Muscle layer of duodenum (tissue), 2 donors: ENCODE measurements at regions not wholly inside any gene's neighbourhood (a gene's known extent, or its start where the extent isn't known, plus 50 kb on each side); places are given as distances from the start of the nearest gene placed in this dataset.

ENCODE experiments used
- H3K27ac ChIP-seq: one replicate; pipeline ENCODE4 v1.7.0; 2013; ENCODE audit warnings: mild to moderate bottlenecking, low read length
- H3K27me3 ChIP-seq: one replicate; pipeline ENCODE4 v1.7.0; 2013; ENCODE audit warnings: low read depth, mild to moderate bottlenecking, control low read depth, low read length
- H3K36me3 ChIP-seq, 2 donors: one replicate each; pipeline ENCODE4 v1.7.0; 2013; ENCODE audit warnings: low read length in 2 of 2, control low read depth in 1 of 2, mild to moderate bottlenecking in 1 of 2; ENCODE audit not compliant: insufficient read depth in 2 of 2, control insufficient read depth in 1 of 2
- H3K4me1 ChIP-seq, 2 donors: one replicate each; pipeline ENCODE4 v1.7.0; 2013; ENCODE audit warnings: low read length in 2 of 2, mild to moderate bottlenecking in 2 of 2, control low read depth in 1 of 2, moderate library complexity in 1 of 2; ENCODE audit not compliant: insufficient read depth in 2 of 2, control insufficient read depth in 1 of 2
- H3K4me3 ChIP-seq, 2 donors: one replicate each; pipeline ENCODE4 v1.7.0; 2013; ENCODE audit warnings: low read length in 2 of 2, low read depth in 1 of 2, mild to moderate bottlenecking in 1 of 2
- H3K9me3 ChIP-seq, 2 donors: one replicate each; pipeline ENCODE4 v1.7.0; 2013; ENCODE audit warnings: low read length in 2 of 2, control low read depth in 1 of 2, mild to moderate bottlenecking in 1 of 2; ENCODE audit not compliant: control insufficient read depth in 1 of 2
- donor health status: healthy.

GRCh38 chr6:6886886-6887285 lies 220.9 kb upstream of the RREB1 start:
- Histone ChIP-seq H3K4me3 (no peak overlapping the region), H3K27me3 (no peaks in the 10 kb centered on the region), H3K36me3 (no peaks in the 10 kb centered on the region), H3K27ac (no peak overlapping the region), H3K4me1 (peaks cover 6 to 15% of the 10 kb centered on the region in 2 donors), H3K9me3 (no peaks in the 10 kb centered on the region)

- no peaks in the 10 kb centered on the region for H3K27me3 ChIP-seq
- no peak overlapping the region for H3K4me3 ChIP-seq
- H3K27ac ChIP-seq = no peak overlapping the region
- H3K36me3 ChIP-seq = no peaks in the 10 kb centered on the region
- peaks cover 6 to 15% of the 10 kb centered on the region in 2 donors for H3K4me1 ChIP-seq
- no peaks in the 10 kb centered on the region for H3K9me3 ChIP-seq
Observed at GRCh38 chr6:6889601-6890000, 218.2 kb upstream of the RREB1 start.

GRCh38 chr6:6890400-6890858 lies 217.3 kb upstream of the RREB1 start:
- Histone ChIP-seq H3K4me1 (peaks cover 6 to 15% of the 10 kb centered on the region in 2 donors), H3K36me3 (no peaks in the 10 kb centered on the region), H3K4me3 (no peak overlapping the region), H3K27me3 (no peaks in the 10 kb centered on the region), H3K9me3 (no peaks in the 10 kb centered on the region), H3K27ac (peak overlapping the region; percentile 48)

GRCh38 chr6:6891125-6891721 lies 216.5 kb upstream of the RREB1 start:
- Histone ChIP-seq H3K27ac (peak overlapping the region; percentile 48), H3K4me1 (peaks cover 6 to 10% of the 10 kb centered on the region in 2 donors), H3K27me3 (no peaks in the 10 kb centered on the region), H3K9me3 (no peaks in the 10 kb centered on the region), H3K36me3 (no peaks in the 10 kb centered on the region), H3K4me3 (no peak overlapping the region)

- H3K9me3 ChIP-seq = no peaks in the 10 kb centered on the region
- no peak overlapping the region for H3K27ac ChIP-seq
- H3K36me3 ChIP-seq = no peaks in the 10 kb centered on the region
- H3K27me3 ChIP-seq = no peaks in the 10 kb centered on the region
- H3K4me3 ChIP-seq = no peak overlapping the region
- peaks cover 6 to 10% of the 10 kb centered on the region in 2 donors for H3K4me1 ChIP-seq
Observed at GRCh38 chr6:6891949-6892461, 215.8 kb upstream of the RREB1 start.

- Histone ChIP-seq H3K36me3 (no peaks in the 10 kb centered on the region), H3K4me3 (no peak overlapping the region)
Observed at GRCh38 chr6:6892744-6893583, 214.8 kb upstream of the RREB1 start.

GRCh38 chr6:6893701-6894100 lies 214.1 kb upstream of the RREB1 start:
- Histone ChIP-seq H3K9me3 (no peaks in the 10 kb centered on the region), H3K36me3 (no peaks in the 10 kb centered on the region), H3K4me3 (no peak overlapping the region), H3K4me1 (peaks cover 6 to 10% of the 10 kb centered on the region in 2 donors), H3K27ac (no peak overlapping the region), H3K27me3 (no peaks in the 10 kb centered on the region)

More at GRCh38 chr6:6892744-6893583, 214.8 kb upstream of the RREB1 start:
- Histone ChIP-seq H3K27me3 (no peaks in the 10 kb centered on the region), H3K27ac (no peak overlapping the region), H3K4me1 (peaks cover 6 to 10% of the 10 kb centered on the region in 2 donors), H3K9me3 (no peaks in the 10 kb centered on the region)

GRCh38 chr6:6895929-6896328 lies 211.8 kb upstream of the RREB1 start:
- no peak overlapping the region for H3K27ac ChIP-seq
- no peaks in the 10 kb centered on the region for H3K9me3 ChIP-seq
- no peaks in the 10 kb centered on the region for H3K27me3 ChIP-seq
- no peak overlapping the region for H3K4me3 ChIP-seq
- peaks cover 0 to 1% of the 10 kb centered on the region in 2 donors for H3K4me1 ChIP-seq
- no peaks in the 10 kb centered on the region for H3K36me3 ChIP-seq

- no peak overlapping the region for H3K27ac ChIP-seq
- H3K9me3 ChIP-seq = no peaks in the 10 kb centered on the region
- no peak overlapping the region for H3K4me3 ChIP-seq
- no peaks in the 10 kb centered on the region for H3K27me3 ChIP-seq
- no peaks in the 10 kb centered on the region for H3K36me3 ChIP-seq
- H3K4me1 ChIP-seq = no peaks in the 10 kb centered on the region
Observed at GRCh38 chr6:6897140-6897539, 210.6 kb upstream of the RREB1 start.

- H3K9me3 ChIP-seq = no peaks in the 10 kb centered on the region
- H3K27me3 ChIP-seq = no peaks in the 10 kb centered on the region
- no peak overlapping the region for H3K27ac ChIP-seq
- no peaks in the 10 kb centered on the region for H3K4me1 ChIP-seq
- H3K36me3 ChIP-seq = no peaks in the 10 kb centered on the region
- no peak overlapping the region for H3K4me3 ChIP-seq
Observed at GRCh38 chr6:6900569-6901204, 207.1 kb upstream of the RREB1 start.

- H3K4me3 ChIP-seq = no peak overlapping the region
- H3K9me3 ChIP-seq = no peaks in the 10 kb centered on the region
- no peaks in the 10 kb centered on the region for H3K27me3 ChIP-seq
- H3K4me1 ChIP-seq = no peaks in the 10 kb centered on the region
- H3K36me3 ChIP-seq = no peaks in the 10 kb centered on the region
- H3K27ac ChIP-seq = no peak overlapping the region
Observed at GRCh38 chr6:6901205-6901719, 206.5 kb upstream of the RREB1 start.
